Brain microvascular endothelial cell (primary cell): ENCODE measurements at regions not wholly inside any gene's neighbourhood (a gene's known extent, or its start where the extent isn't known, plus 50 kb on each side); places are given as distances from the start of the nearest gene placed in this dataset.

Experiments used
- DNase-seq: peaks from one replicate; pipeline ENCODE4 v3.0.0-alpha.2; 2020
- H3K27ac ChIP-seq: fragments of 250-450 bp; sonication (Bioruptor Pico); 2 replicates; pipeline ENCODE4 v1.5.1; 2020; ENCODE audit warnings: mild to moderate bottlenecking, moderate library complexity
- H3K27me3 ChIP-seq: fragments of 250-450 bp; sonication (Bioruptor Pico); replicated peaks from 2 replicates; pipeline ENCODE4 v1.5.1; 2020; ENCODE audit warnings: mild to moderate bottlenecking
- H3K36me3 ChIP-seq: fragments of 250-450 bp; sonication (Bioruptor Pico); replicated peaks from 2 replicates; pipeline ENCODE4 v1.5.1; 2020; ENCODE audit warnings: mild to moderate bottlenecking
- H3K4me3 ChIP-seq: 2 replicates; pipeline ENCODE4 v1.5.1; 2011; ENCODE audit warnings: low read depth, mild to moderate bottlenecking, control low read depth, low read length, moderate library complexity
- CTCF ChIP-seq: IDR thresholded peaks from 2 replicates; pipeline ENCODE4 v1.5.1; 2011; ENCODE audit warnings: low read depth, mild to moderate bottlenecking, moderate library complexity, low read length, control low read depth, inconsistent platforms; ENCODE audit errors: missing control alignments
- in situ Hi-C: cut with HindIII; loops from 2 replicates; pipeline ENCODE4 v1.10.0; 2017; ENCODE audit warnings: low sequenced_read_pairs, low pct_ligation_motif_present

GRCh38 chr7:10888861-10889260 is 84.8 kb upstream of the PHF14 start:
- no peaks in the 10 kb centered on the region for H3K27me3 ChIP-seq
- in situ Hi-C loops: no loop called here
- H3K36me3 ChIP-seq: no peaks in the 10 kb centered on the region
- DNase-seq: no peak
- H3K4me3 ChIP-seq: no peak overlapping the region
- H3K27ac ChIP-seq: no peak overlapping the region
- no peak for TF ChIP-seq CTCF

GRCh38 chr7:10889266-10889898 is 84.3 kb upstream of the PHF14 start:
- H3K4me3 ChIP-seq: no peak overlapping the region
- in situ Hi-C loops: no loop called here
- TF ChIP-seq CTCF: peak; percentile 85
- H3K36me3 ChIP-seq: no peaks in the 10 kb centered on the region
- DNase-seq: peak; percentile 50
- H3K27ac ChIP-seq: no peak overlapping the region
- no peaks in the 10 kb centered on the region for H3K27me3 ChIP-seq

GRCh38 chr7:10908600-10908999 is 65.1 kb upstream of the PHF14 start:
- Histone ChIP-seq H3K27ac (no peak overlapping the region), H3K27me3 (no peaks in the 10 kb centered on the region), H3K4me3 (no peak overlapping the region), H3K36me3 (no peaks in the 10 kb centered on the region)
- no peak for DNase-seq
- no peak for TF ChIP-seq CTCF
- in situ Hi-C loops: no loop called here

GRCh38 chr7:10910447-10910846 is 63.2 kb upstream of the PHF14 start:
- H3K4me3 ChIP-seq: no peak overlapping the region
- DNase-seq: no peak
- TF ChIP-seq CTCF: no peak
- H3K36me3 ChIP-seq: no peaks in the 10 kb centered on the region
- no peaks in the 10 kb centered on the region for H3K27me3 ChIP-seq
- in situ Hi-C loops: no loop called here
- H3K27ac ChIP-seq: no peak overlapping the region

- H3K27ac ChIP-seq: no peak overlapping the region
- H3K27me3 ChIP-seq: no peaks in the 10 kb centered on the region
- H3K36me3 ChIP-seq: no peaks in the 10 kb centered on the region
- H3K4me3 ChIP-seq: no peak overlapping the region
- TF ChIP-seq CTCF: no peak
- in situ Hi-C loops: no loop called here
- no peak for DNase-seq
Measured at GRCh38 chr7:10912077-10912476, 61.6 kb upstream of the PHF14 start.

GRCh38 chr7:10913457-10913856 is 60.2 kb upstream of the PHF14 start:
- no peak for DNase-seq
- no peak for TF ChIP-seq CTCF
- Histone ChIP-seq H3K27ac (no peak overlapping the region), H3K36me3 (no peaks in the 10 kb centered on the region), H3K4me3 (no peak overlapping the region), H3K27me3 (no peaks in the 10 kb centered on the region)
- in situ Hi-C loops: no loop called here
